ENCODE measurements at regions not wholly inside any gene's neighbourhood (a gene's known extent, or its start where the extent isn't known, plus 50 kb on each side); places are given as distances from the start of the nearest gene placed in this dataset.
"Not testable (repeated sequence)": the region's sequence is repeated elsewhere in the genome, so short reads cannot be mapped to it uniquely, and the experiment has no call there.

GRCh38 chr3:105144837-105145236 lies 221.9 kb upstream of the ALCAM start:
- Histone ChIP-seq H3K4me1 (ENCODE audit: control insufficient read depth in 2 of 2, insufficient read depth in 2 of 2, low read length in 2 of 2) (no peaks in the 10 kb centered on the region), H3K9me3 (ENCODE audit: control insufficient read depth in 2 of 2, insufficient read depth in 1 of 2, low read length in 1 of 2) (no peaks in the 10 kb centered on the region), H3K27me3 (ENCODE audit: control insufficient read depth in 2 of 2, insufficient read depth in 1 of 2, low read length in 1 of 2) (no peaks in the 10 kb centered on the region), H3K4me3 (ENCODE audit: low read length in 2 of 2) (no peak overlapping the region), H3K27ac (ENCODE audit: low read depth in 1 of 2, low read length in 1 of 2) (no peak overlapping the region), H3K36me3 (ENCODE audit: control insufficient read depth in 2 of 2, insufficient read depth in 2 of 2, low read length in 1 of 2) (no peaks in the 10 kb centered on the region)
- WGBS, result 97% methylated on average over 1 of the region's 1 CpG
- DNase-seq (ENCODE audit: low read depth in 6 of 9, low spot score in 9 of 9), result no peak

- H3K27ac ChIP-seq (ENCODE audit: low read depth in 1 of 2, low read length in 1 of 2), result no peak overlapping the region
- no peak overlapping the region for H3K4me3 ChIP-seq (ENCODE audit: low read length in 2 of 2)
- no peaks in the 10 kb centered on the region for H3K36me3 ChIP-seq (ENCODE audit: control insufficient read depth in 2 of 2, insufficient read depth in 2 of 2, low read length in 1 of 2)
- no peaks in the 10 kb centered on the region for H3K27me3 ChIP-seq (ENCODE audit: control insufficient read depth in 2 of 2, insufficient read depth in 1 of 2, low read length in 1 of 2)
- H3K4me1 ChIP-seq (ENCODE audit: control insufficient read depth in 2 of 2, insufficient read depth in 2 of 2, low read length in 2 of 2), result no peaks in the 10 kb centered on the region
- WGBS, result 83% methylated on average over 1 of the region's 1 CpG
- no peak for DNase-seq (ENCODE audit: low read depth in 6 of 9, low spot score in 9 of 9)
- H3K9me3 ChIP-seq (ENCODE audit: control insufficient read depth in 2 of 2, insufficient read depth in 1 of 2, low read length in 1 of 2), result no peaks in the 10 kb centered on the region
Observed at GRCh38 chr3:105145511-105145910, 221.2 kb upstream of the ALCAM start.

- 97% methylated on average over 3 of the region's 3 CpGs for WGBS
- H3K9me3 ChIP-seq (ENCODE audit: control insufficient read depth in 2 of 2, insufficient read depth in 1 of 2, low read length in 1 of 2); H3K4me1 ChIP-seq (ENCODE audit: control insufficient read depth in 2 of 2, insufficient read depth in 2 of 2, low read length in 2 of 2); H3K36me3 ChIP-seq (ENCODE audit: control insufficient read depth in 2 of 2, insufficient read depth in 2 of 2, low read length in 1 of 2); H3K27ac ChIP-seq (ENCODE audit: low read depth in 1 of 2, low read length in 1 of 2); DNase-seq (ENCODE audit: low read depth in 6 of 9, low spot score in 9 of 9); H3K4me3 ChIP-seq (ENCODE audit: low read length in 2 of 2); H3K27me3 ChIP-seq (ENCODE audit: control insufficient read depth in 2 of 2, insufficient read depth in 1 of 2, low read length in 1 of 2): not testable (repeated sequence)
Observed at GRCh38 chr3:105149197-105149596, 217.5 kb upstream of the ALCAM start.

- Histone ChIP-seq H3K36me3 (ENCODE audit: control insufficient read depth in 2 of 2, insufficient read depth in 2 of 2, low read length in 1 of 2) (no peaks in the 10 kb centered on the region), H3K4me3 (ENCODE audit: low read length in 2 of 2) (no peak overlapping the region), H3K4me1 (ENCODE audit: control insufficient read depth in 2 of 2, insufficient read depth in 2 of 2, low read length in 2 of 2) (no peaks in the 10 kb centered on the region), H3K27ac (ENCODE audit: low read depth in 1 of 2, low read length in 1 of 2) (no peak overlapping the region), H3K27me3 (ENCODE audit: control insufficient read depth in 2 of 2, insufficient read depth in 1 of 2, low read length in 1 of 2) (no peaks in the 10 kb centered on the region), H3K9me3 (ENCODE audit: control insufficient read depth in 2 of 2, insufficient read depth in 1 of 2, low read length in 1 of 2) (no peaks in the 10 kb centered on the region)
- WGBS, result 97% methylated on average over 1 of the region's 1 CpG
- DNase-seq (ENCODE audit: low read depth in 6 of 9, low spot score in 9 of 9), result no peak
Observed at GRCh38 chr3:105152987-105153386, 213.7 kb upstream of the ALCAM start.

GRCh38 chr3:105154692-105155091 lies 212.0 kb upstream of the ALCAM start:
- no peak overlapping the region for H3K4me3 ChIP-seq (ENCODE audit: low read length in 2 of 2)
- no peaks in the 10 kb centered on the region for H3K9me3 ChIP-seq (ENCODE audit: control insufficient read depth in 2 of 2, insufficient read depth in 1 of 2, low read length in 1 of 2)
- no peaks in the 10 kb centered on the region for H3K36me3 ChIP-seq (ENCODE audit: control insufficient read depth in 2 of 2, insufficient read depth in 2 of 2, low read length in 1 of 2)
- DNase-seq (ENCODE audit: low read depth in 6 of 9, low spot score in 9 of 9), result no peak
- no peaks in the 10 kb centered on the region for H3K4me1 ChIP-seq (ENCODE audit: control insufficient read depth in 2 of 2, insufficient read depth in 2 of 2, low read length in 2 of 2)
- no peaks in the 10 kb centered on the region for H3K27me3 ChIP-seq (ENCODE audit: control insufficient read depth in 2 of 2, insufficient read depth in 1 of 2, low read length in 1 of 2)
- H3K27ac ChIP-seq (ENCODE audit: low read depth in 1 of 2, low read length in 1 of 2), result no peak overlapping the region

- Histone ChIP-seq H3K27ac (ENCODE audit: low read depth in 1 of 2, low read length in 1 of 2) (no peak overlapping the region), H3K4me1 (ENCODE audit: control insufficient read depth in 2 of 2, insufficient read depth in 2 of 2, low read length in 2 of 2) (no peaks in the 10 kb centered on the region), H3K27me3 (ENCODE audit: control insufficient read depth in 2 of 2, insufficient read depth in 1 of 2, low read length in 1 of 2) (no peaks in the 10 kb centered on the region), H3K9me3 (ENCODE audit: control insufficient read depth in 2 of 2, insufficient read depth in 1 of 2, low read length in 1 of 2) (no peaks in the 10 kb centered on the region), H3K4me3 (ENCODE audit: low read length in 2 of 2) (no peak overlapping the region), H3K36me3 (ENCODE audit: control insufficient read depth in 2 of 2, insufficient read depth in 2 of 2, low read length in 1 of 2) (no peaks in the 10 kb centered on the region)
- WGBS, result 94% methylated on average over 5 of the region's 5 CpGs
- DNase-seq (ENCODE audit: low read depth in 6 of 9, low spot score in 9 of 9), result no peak
Observed at GRCh38 chr3:105157067-105157765, 209.5 kb upstream of the ALCAM start.

- no peaks in the 10 kb centered on the region for H3K9me3 ChIP-seq (ENCODE audit: control insufficient read depth in 2 of 2, insufficient read depth in 1 of 2, low read length in 1 of 2)
- H3K4me1 ChIP-seq (ENCODE audit: control insufficient read depth in 2 of 2, insufficient read depth in 2 of 2, low read length in 2 of 2), result no peaks in the 10 kb centered on the region
- H3K27ac ChIP-seq (ENCODE audit: low read depth in 1 of 2, low read length in 1 of 2), result no peak overlapping the region
- WGBS, result 91% methylated on average over 3 of the region's 3 CpGs
- H3K4me3 ChIP-seq (ENCODE audit: low read length in 2 of 2), result no peak overlapping the region
- H3K27me3 ChIP-seq (ENCODE audit: control insufficient read depth in 2 of 2, insufficient read depth in 1 of 2, low read length in 1 of 2), result no peaks in the 10 kb centered on the region
- no peak for DNase-seq (ENCODE audit: low read depth in 6 of 9, low spot score in 9 of 9)
- H3K36me3 ChIP-seq (ENCODE audit: control insufficient read depth in 2 of 2, insufficient read depth in 2 of 2, low read length in 1 of 2), result no peaks in the 10 kb centered on the region
Observed at GRCh38 chr3:105157766-105158085, 209.0 kb upstream of the ALCAM start.

GRCh38 chr3:105158286-105158685 lies 208.4 kb upstream of the ALCAM start:
- no peaks in the 10 kb centered on the region for H3K27me3 ChIP-seq (ENCODE audit: control insufficient read depth in 2 of 2, insufficient read depth in 1 of 2, low read length in 1 of 2)
- H3K4me1 ChIP-seq (ENCODE audit: control insufficient read depth in 2 of 2, insufficient read depth in 2 of 2, low read length in 2 of 2), result no peaks in the 10 kb centered on the region
- no peak overlapping the region for H3K27ac ChIP-seq (ENCODE audit: low read depth in 1 of 2, low read length in 1 of 2)
- H3K36me3 ChIP-seq (ENCODE audit: control insufficient read depth in 2 of 2, insufficient read depth in 2 of 2, low read length in 1 of 2), result no peaks in the 10 kb centered on the region
- H3K9me3 ChIP-seq (ENCODE audit: control insufficient read depth in 2 of 2, insufficient read depth in 1 of 2, low read length in 1 of 2), result no peaks in the 10 kb centered on the region
- H3K4me3 ChIP-seq (ENCODE audit: low read length in 2 of 2), result no peak overlapping the region
- no peak for DNase-seq (ENCODE audit: low read depth in 6 of 9, low spot score in 9 of 9)

GRCh38 chr3:105162448-105162847 lies 204.3 kb upstream of the ALCAM start:
- no peaks in the 10 kb centered on the region for H3K9me3 ChIP-seq (ENCODE audit: control insufficient read depth in 2 of 2, insufficient read depth in 1 of 2, low read length in 1 of 2)
- no peak overlapping the region for H3K4me3 ChIP-seq (ENCODE audit: low read length in 2 of 2)
- 83% methylated on average over 1 of the region's 1 CpG for WGBS
- no peak overlapping the region for H3K27ac ChIP-seq (ENCODE audit: low read depth in 1 of 2, low read length in 1 of 2)
- DNase-seq (ENCODE audit: low read depth in 6 of 9, low spot score in 9 of 9), result no peak
- H3K36me3 ChIP-seq (ENCODE audit: control insufficient read depth in 2 of 2, insufficient read depth in 2 of 2, low read length in 1 of 2), result no peaks in the 10 kb centered on the region
- H3K4me1 ChIP-seq (ENCODE audit: control insufficient read depth in 2 of 2, insufficient read depth in 2 of 2, low read length in 2 of 2), result no peaks in the 10 kb centered on the region
- no peaks in the 10 kb centered on the region for H3K27me3 ChIP-seq (ENCODE audit: control insufficient read depth in 2 of 2, insufficient read depth in 1 of 2, low read length in 1 of 2)

- no peak for DNase-seq (ENCODE audit: low read depth in 6 of 9, low spot score in 9 of 9)
- 91% methylated on average over 1 of the region's 1 CpG for WGBS
- no peaks in the 10 kb centered on the region for H3K4me1 ChIP-seq (ENCODE audit: control insufficient read depth in 2 of 2, insufficient read depth in 2 of 2, low read length in 2 of 2)
Observed at GRCh38 chr3:105166893-105167292, 199.8 kb upstream of the ALCAM start.

More at GRCh38 chr3:105166893-105167292, 199.8 kb upstream of the ALCAM start:
- Histone ChIP-seq H3K36me3 (ENCODE audit: control insufficient read depth in 2 of 2, insufficient read depth in 2 of 2, low read length in 1 of 2) (no peaks in the 10 kb centered on the region), H3K9me3 (ENCODE audit: control insufficient read depth in 2 of 2, insufficient read depth in 1 of 2, low read length in 1 of 2) (no peaks in the 10 kb centered on the region), H3K27me3 (ENCODE audit: control insufficient read depth in 2 of 2, insufficient read depth in 1 of 2, low read length in 1 of 2) (no peaks in the 10 kb centered on the region), H3K27ac (ENCODE audit: low read depth in 1 of 2, low read length in 1 of 2) (no peak overlapping the region), H3K4me3 (ENCODE audit: low read length in 2 of 2) (no peak overlapping the region)
